EH (cell line): ENCODE measurements at regions not wholly inside any gene's neighbourhood (a gene's known extent, or its start where the extent isn't known, plus 50 kb on each side); places are given as distances from the start of the nearest gene placed in this dataset.

Experiments used
- DNase-seq: peaks from one replicate; pipeline ENCODE4 v3.0.0-alpha.2; 2015; ENCODE audit warnings: low read depth

DNA sequence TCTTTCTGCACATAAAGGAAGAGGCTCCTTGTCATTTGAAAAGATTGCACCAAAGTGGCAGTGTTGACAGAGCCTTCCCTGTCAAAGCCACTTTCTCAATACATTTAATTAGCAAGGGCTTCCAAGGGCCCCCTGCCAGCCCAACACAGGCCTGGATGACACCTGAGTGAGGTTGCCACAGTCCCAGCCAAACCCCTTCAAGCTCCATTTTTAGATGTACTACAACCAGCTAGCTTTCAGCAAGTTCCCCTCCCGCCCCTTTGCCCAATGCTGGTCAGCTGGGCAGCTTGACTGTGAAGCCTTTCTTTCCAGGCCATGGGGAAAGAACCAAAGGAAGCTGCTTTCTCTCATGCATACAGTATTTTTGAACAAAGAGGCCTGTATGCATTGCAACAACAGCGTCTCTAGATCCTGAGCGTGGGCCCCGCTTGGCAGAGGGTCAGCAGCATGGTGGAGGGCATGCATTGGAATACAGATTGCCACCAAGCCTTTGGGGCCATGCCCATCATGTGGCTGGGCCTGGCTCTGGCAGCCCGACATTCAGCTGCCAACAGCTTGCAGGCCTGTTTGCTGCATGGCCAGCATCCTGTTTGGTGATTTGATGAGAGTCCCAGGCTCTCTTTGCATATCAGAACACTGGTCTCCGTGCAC is 261.1 kb upstream of the GATB start:
- no peak for DNase-seq

DNA sequence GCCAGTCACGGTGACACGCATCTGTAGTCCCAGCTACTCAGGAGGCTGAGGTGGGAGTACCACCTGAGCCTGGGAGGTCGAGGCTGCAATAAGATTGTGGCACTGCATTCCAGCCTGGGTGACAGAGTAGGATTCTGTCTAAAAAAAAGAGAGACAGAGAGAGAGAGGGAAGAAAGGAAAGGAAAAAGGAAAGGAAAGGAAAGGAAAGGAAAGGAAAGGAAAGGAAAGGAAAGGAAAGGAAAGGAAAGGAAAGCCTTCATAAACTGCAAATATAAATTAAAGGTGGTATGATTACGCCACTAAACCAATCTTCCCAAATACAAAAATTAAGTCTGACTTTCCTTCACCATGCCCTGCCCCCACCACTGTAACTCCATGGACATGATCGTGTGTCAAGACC is 259.3 kb upstream of the GATB start:
- no peak for DNase-seq

DNA sequence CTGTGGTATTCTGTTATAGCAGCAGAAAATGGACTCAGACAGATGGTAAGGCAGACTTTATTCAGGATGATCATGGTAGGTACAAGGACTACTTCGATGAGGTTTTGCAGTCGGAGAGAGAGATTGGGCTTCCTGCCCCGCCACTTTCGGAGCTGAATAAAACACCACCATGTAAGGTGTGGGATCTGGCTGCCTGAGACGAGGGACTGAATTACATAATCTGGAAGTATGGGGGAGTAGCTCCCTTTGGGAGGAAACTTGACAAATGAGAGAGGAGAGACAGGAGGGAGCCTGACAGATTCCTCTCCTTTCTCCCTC is 255.5 kb upstream of the GATB start:
- DNase-seq = no peak

DNA sequence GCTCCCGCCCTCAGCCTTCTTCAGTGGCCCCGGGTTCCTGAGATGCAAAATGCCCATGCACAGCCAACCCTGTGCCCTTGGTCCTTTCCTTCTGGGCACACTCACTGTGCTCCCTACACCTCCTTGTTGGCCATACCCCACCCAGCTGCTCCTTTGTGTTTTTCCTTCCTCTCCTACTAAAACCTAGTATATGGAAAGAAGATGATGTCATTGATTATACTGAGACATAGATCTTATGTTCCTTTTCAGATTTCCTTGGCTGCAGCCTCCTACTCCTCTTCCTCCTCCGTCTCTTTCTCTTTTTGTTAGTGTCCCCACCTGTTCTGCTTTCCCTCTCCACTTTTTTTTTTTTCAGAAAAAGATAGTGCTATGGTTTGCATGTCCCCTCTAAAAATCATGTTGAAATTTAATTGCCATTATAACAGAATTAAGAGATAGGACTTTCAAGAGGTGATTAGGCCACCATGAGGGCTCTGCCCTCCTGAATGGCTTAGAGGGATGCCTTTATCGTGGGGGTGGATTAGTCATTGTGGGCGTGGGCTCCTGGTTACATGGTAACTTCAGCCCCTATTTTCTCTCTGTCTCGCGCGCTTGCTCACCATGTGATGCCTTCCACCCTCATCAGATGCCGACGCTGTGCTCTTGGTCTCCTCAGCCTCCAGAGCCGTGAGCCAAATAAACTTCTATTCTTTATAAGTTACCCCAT is 254.9 kb upstream of the GATB start:
- DNase-seq = no peak

DNA sequence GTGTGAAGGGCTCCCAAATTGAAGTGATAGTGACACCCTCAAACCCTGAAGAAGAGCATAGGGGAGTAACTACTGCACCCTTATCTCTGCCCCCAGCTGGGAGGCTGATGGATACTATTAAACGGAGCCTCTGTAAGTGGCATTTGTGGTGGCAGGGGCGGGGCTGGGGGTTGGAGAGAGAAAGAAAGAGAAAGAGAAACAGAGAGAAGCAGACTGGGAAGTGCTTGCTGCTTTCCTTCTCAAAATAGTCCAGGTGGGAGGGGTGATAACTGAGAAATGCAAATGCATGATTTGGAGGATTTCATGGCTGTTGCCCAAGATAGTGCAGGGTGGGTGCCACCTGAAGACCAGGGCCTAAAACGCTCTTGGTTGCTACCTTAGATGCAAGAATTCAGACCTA is 253.5 kb upstream of the GATB start:
- DNase-seq = no peak

DNA sequence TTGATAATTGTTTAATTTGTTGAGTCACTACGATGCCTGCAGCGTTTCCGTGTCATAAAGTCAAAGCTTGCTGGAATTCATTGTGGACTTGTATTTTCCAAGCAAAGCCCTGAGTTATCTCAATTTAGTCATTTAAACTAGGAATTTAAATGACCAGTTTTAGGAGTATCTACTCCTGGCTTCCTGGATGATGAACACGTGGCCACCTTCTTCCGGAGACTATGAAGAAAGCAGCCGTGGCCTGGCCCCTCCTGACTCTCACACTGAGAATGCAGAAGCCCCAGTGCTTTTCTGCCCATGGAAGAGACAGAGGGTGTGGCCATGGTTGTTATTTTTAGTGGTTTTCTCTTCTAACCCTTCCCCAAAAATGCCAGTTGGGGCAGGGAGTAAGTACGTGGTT is 250.7 kb upstream of the GATB start:
- peak; percentile 14 for DNase-seq

DNA sequence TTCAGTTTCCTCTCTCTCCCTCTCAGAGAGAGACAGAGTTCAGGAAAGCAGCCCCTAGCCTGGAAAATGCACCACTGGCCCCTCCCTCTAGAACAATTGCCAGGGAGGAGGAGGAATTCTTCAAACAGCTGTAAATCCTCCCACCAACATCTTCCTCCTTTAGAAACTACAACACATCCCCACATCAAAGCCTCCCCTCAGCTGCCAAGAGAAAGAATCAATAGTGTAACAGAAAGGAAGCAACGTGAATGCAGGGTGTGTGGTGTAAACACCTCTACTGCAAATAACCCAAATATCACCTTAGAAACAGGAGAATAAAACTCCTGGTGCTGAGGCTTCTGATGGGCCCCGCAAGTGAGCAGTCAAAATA is 249.9 kb upstream of the GATB start:
- no peak for DNase-seq

DNA sequence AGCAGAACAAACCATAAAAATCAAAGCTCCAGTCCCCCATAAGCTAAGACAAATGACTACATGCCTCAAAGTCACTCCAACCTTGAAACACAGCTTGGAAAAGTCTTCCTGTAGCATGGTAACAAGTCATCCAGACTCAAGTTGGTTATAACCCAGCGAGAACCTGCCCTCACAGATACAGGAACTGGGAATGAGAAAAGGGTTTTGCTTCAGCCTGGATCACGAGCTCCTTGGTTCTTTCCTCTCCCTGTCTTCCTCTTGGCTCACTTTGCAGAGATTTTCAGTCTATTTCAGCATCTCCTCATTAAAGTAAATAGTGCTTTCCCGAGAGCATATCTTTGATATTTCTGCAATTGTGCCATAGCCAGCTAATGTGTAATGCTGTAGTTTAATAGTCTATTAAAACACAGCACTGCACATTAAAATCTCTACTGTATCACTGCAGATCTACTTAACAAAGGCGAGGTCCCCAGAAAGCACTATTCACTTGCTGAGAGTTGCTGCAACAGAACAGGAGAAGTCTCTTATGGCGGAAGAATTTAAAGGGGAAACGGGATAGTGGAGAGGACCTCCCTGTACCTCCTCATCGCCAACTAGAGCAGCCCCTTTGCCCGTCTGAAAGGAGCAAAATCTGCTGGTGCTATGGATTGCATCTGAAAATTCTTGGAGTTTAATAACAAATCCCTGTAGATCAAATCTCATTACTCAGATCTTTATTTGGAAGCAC is 249.3 kb upstream of the GATB start:
- no peak for DNase-seq

DNA sequence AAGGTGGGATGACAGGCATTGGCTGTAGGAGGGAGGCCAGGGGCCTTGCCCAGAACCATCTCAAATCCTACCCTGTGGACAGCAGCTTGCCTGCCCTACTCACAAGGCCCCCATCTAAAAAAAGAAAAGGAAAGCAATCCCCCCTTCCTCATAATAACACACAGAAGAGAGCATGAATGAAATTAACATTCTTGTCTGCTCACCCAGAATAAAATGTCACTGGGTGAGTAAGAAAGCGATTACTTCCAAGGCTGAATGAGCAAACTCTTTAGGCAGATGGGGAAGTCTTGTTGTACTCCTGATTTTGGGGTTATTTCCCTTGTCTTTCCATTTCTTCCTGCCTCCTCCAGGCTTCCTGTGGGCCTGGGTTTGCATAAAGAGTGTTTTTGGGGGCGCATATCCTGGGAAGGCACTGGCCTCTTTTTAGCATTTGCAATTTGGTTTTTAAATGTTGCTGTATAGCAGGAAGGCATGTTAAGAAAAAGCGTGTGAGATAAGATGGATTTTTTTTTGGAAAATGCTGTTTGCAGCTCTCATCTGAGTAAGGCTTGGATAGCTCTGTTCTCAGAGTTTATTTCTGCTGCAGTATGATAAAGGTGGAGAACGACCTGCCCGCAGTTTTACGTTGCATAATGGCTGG is 248.3 kb upstream of the GATB start:
- DNase-seq = no peak

DNA sequence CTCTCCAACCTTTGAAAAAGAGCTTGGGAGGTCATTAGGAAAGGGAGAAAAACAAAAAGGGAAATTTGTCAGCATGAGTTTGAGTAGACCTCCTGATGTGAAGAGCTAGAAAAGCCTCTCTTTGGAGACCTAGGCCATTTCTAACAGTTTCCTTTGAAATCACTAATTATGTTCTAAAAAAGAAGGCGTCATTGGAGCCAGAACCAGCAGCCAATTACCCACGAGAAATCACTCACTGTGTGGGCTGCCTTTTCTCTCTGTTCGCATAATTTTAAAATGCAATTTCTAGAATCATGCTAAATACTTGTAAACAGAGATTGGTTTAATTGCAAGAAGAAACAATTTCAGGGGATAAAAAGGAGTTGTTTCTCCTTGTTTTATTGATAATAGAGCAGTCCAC is 246.3 kb upstream of the GATB start:
- DNase-seq = no peak

DNA sequence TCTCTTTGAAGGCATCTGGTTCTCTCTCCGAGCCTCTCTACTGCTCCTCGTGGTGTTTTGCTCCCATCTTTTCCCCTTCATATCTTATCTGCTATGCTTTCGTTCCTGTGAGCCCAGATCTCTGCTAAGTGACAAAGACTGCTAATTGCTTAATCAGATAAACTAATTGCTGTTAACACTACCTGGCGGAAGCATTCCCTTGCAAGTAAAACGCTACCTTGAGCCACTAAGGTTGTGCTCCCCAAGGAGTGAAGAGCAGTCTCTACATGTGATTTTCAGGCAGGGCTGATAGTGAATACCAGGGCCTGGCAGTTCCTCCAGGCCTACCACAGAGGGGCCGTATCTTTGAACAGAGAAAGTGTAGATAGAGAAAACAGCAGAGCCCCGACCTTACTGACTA is 244.0 kb upstream of the GATB start:
- DNase-seq = no peak

DNA sequence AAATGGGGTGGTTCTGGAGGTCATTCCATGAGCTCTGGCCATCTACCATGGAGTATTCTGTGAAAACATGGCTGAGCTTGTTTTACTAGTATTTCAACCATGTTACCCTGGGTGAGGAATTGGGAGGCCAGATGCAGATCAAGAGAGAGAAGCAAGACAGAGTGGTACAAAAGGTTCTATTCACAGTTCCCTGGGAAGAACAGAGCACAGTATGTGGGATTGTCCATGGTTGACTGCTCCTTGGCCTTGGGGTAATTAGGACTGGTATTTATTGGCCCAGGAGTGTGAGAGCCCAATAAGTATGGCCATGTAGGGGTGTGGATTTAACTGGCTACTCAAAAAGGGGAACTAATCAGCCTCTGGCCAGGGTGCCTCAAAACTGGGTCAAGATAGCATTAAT is 239.7 kb upstream of the GATB start:
- DNase-seq = no peak

DNA sequence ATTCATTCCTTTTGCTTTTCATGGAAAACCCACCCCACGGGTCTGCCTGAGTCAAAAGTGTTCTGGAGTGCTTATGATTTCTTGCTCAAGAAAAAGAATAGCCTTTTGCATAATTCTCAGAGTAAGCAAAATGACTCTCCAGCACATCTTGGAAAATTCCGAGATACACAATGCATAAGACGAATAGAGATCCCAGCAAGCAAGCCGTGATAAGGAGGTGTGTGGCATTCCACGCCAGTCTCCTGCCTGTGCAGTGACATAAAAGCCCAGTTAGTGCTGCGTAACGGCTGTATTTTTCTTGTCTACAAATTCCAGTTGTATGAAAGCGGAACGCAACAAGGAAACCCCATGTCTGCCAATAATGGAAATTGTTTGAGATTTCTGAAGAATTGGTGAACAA is 237.9 kb upstream of the GATB start:
- no peak for DNase-seq

DNA sequence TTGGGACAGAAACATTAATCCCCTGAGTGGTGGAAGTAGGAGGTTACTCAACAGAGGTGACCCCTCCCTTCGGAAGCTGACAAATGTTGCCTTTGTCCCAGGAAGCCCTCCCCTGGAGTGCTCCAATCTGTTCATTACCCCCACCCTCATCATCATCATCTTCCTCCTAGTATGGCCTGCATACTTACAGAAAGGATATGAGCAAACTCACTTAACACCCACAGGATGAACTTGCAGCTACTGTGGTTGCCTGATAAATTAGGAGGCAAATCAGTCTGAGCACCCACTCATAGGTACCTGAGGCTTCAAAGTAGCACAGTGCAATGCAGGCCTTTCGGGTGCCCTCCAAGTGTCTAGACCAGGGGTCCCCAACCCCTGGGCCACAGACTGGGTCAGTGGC is 236.7 kb upstream of the GATB start:
- DNase-seq = no peak

DNA sequence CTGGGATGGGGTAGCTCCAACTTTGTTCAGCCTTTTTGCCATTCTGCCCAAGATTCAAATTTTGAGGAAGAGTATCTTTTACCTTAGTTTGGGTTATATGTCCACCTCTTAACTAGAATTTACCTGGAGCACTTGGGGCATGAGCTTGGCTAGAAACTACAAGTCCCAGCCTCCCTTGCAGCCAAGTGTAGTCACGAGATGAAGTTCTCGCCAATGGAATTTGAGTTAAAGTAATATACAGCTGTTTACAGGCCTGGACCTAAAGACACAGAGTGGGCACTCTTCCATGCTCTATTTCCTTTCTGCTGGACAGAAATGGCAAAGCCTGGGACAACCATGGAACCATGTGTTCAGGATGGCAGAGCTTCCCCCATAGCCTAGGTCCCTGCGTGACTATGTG is 233.6 kb upstream of the GATB start:
- DNase-seq = no peak

DNA sequence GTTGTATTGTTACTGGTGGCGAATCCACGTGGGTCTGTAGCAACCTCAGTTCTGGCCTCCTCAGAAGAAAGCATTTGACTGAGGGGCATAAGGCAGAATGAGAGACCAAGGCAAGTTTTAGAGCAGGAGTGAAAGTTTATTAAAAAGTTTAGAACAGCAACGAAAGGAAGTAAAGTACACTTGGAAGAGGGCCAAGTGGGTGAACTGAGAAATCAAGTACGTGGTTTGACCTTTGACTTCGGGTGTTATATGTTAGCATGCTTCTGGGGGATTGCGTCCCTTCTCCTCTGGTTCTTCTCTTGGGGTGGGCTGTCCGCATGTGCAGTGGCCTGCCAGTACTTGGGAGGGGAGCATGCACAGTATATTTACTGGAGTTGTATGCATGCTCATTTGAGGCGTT is 232.7 kb upstream of the GATB start:
- DNase-seq = no peak

DNA sequence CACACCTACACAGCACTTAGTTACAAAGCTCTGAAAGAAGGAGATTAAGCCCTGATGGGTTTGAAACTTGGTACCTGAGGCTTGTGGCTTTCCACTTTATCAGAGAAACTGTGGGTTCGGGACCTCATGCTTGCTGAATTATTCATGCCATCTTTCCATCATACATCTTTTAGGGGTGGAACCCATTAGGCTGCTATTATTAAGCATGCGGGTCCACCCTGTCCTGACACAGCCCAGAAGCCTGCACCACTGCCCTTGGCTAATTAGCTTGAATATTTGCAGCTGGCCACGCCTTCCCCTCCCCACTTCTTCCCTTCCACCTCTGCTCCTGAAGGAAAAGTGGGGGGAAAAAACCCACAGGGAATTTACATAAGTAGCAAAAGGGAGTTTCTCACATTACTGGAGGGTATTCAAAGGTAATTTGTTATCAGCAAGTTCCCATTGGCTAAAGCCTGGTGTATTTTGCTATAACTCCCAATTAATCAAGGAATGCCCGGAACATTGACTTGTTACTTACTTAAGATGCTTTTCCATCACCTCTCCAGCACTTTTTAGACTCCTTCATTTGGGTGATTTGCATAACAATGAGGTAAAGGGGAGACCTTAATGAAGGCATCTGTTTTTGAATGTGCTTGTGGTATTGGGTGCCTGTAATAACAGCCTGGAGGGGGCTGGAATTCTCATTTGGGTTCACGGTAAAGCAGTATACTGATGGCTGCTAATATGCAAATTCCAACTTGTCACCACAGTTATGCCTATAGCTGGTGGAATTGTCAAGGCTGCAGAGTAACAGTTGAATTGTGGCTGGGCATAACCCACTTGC is 231.7 kb upstream of the GATB start:
- DNase-seq = no peak

DNA sequence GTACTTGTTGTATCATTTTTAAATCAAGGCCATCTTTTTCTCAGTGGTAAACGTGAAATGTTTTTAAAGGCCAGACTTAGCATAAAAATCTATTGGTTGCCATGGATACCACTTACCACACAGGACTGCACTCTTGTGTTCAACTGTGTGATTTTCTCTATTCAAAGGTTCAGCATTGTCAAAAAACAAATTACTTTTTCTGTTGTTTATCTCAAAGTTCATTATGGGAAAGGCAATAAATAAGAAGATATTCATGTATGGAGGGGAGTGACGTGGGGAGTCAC is 231.0 kb upstream of the GATB start:
- peak; percentile 12 for DNase-seq

DNA sequence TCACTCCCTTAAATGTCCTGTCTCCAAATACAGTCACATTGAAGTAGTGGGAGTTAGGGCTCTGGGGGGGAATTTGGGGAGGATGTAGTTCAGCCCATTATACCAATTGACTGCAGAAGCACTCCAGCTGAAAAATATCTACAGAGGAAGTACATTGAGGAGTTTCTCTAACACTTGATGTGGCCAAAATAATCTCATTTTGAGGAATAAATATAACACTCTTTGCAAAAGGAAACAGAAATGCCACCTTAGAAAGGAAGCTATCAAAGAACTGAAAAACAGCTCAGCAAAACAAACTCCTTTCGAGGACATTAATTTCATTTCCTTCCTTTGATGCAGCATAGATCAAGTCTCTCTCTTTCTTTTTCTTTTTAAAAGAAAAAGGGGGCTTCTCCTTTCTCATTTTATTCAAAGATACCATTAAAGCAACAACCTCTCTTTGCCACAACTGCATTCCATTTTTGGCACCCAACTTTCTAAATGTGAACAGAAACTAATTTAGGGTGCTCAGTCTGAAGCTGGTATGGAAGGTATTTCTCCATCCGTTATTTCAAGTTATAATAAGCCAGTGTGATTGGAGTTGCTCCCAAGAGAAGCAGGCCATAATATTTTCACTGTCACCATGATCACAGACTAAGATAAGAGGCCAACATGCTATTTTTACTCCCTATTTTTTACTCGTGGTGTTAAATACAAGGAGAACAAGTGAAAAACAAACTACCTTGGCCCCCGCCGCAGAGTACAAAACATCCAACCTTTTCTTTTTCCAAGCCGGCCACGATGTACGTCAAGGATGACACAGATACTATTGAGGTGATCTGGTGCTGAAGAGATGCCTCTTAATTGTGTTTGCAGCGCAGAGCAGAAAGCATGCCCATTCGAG is 230.4 kb upstream of the GATB start:
- DNase-seq = peak; percentile 38

DNA sequence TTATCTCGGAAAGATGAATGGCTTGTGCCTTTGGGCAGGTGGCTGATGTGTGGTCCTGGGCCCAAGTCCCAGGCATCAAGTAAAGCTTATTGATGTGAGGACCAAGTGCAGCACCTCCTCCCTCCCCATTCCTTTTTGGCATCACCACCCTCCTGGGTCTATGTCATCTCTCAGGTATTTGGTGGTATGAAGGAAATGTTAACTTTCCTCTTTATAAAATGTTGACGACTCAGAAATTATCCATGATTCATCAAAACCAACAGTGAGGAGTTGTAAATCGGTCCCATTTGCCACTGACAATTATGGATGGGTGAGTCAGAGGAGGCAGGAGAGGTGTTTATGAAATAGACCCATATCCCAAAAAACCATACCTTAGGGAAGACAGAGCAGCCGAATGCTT is 229.4 kb upstream of the GATB start:
- DNase-seq = peak; percentile 88

DNA sequence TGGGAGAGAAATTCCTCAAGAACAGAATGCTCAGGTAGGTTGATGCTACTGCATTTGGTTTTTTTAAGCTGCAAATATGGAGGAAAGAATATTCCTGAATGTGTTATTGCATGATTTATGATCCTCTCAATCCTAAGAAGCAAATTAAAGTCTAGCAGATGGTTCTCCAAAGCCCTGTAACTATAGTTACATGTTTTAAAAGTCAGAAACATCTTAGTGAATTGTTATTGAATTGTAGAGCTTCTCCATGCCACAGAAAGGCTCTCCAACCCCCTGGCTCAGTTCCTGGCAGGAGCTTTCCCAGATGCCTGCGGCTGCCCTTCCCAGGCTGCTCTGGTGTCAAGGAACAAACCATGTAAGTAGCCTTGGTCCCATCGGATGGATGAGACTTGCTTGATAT is 227.8 kb upstream of the GATB start:
- DNase-seq = no peak

DNA sequence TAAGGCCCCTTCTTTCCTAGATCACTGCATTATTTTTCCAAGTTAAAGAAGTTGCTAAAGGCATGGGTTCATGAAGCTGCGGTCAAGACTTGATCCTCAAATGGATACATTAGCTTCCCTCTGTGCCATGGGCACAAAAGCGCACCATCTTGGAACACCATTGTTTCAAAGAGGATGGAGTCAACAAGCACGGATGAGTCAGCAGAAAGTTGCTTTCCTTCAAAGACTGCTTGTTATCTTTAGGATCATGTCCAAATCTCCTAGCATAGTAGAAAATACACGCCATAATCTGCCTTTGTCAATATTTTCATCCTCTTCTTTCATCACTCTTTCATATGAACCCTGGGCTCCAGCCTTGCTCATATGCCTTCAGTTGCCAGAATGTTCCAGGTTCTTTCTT is 226.8 kb upstream of the GATB start:
- DNase-seq = no peak
